ENCODE measurements at regions not wholly inside any gene's neighbourhood (a gene's known extent, or its start where the extent isn't known, plus 50 kb on each side); places are given as distances from the start of the nearest gene placed in this dataset.

- peaks cover 6% of the 10 kb centered on the region for H3K36me3 Mint-ChIP-seq
- CTCF ChIA-PET, result no interaction called here
- H3K4me1 Mint-ChIP-seq, result peaks cover 24% of the 10 kb centered on the region
- H3K4me3 Mint-ChIP-seq, result no peak overlapping the region
- H3K27me3 Mint-ChIP-seq (ENCODE audit: low read depth), result no peaks in the 10 kb centered on the region
- ATAC-seq, result no peak
- peaks cover 7% of the 10 kb centered on the region for H3K9me3 Mint-ChIP-seq
- TF ChIP-seq, protein P1, sequence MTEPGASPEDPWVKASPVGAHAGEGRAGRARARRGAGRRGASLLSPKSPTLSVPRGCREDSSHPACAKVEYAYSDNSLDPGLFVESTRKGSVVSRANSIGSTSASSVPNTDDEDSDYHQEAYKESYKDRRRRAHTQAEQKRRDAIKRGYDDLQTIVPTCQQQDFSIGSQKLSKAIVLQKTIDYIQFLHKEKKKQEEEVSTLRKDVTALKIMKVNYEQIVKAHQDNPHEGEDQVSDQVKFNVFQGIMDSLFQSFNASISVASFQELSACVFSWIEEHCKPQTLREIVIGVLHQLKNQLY (CRISPR knock-in tag; IDR thresholded peaks at IDR 0.05), result no peak
- no peak for TF ChIP-seq SOX15 (CRISPR knock-in tag; IDR thresholded peaks at IDR 0.05)
- no peak for TF ChIP-seq RORB (CRISPR knock-in tag; IDR thresholded peaks at IDR 0.05)
- TF ChIP-seq ZNF138 (CRISPR knock-in tag; conservative IDR thresholded peaks at IDR 0.05), result no peak
- TF ChIP-seq TEAD1 (CRISPR knock-in tag; IDR thresholded peaks at IDR 0.05), result no peak
- TF ChIP-seq ZNF281 (CRISPR knock-in tag; IDR thresholded peaks at IDR 0.05), result no peak
- no peak overlapping the region for H3K27ac Mint-ChIP-seq
- DNase-seq (ENCODE audit: low spot score), result no peak
- POLR2A ChIA-PET, result no interaction called here
These were observed 189.7 kb downstream of the EDN1 start for GRCh38 chr6:12479881-12480280.

DNA sequence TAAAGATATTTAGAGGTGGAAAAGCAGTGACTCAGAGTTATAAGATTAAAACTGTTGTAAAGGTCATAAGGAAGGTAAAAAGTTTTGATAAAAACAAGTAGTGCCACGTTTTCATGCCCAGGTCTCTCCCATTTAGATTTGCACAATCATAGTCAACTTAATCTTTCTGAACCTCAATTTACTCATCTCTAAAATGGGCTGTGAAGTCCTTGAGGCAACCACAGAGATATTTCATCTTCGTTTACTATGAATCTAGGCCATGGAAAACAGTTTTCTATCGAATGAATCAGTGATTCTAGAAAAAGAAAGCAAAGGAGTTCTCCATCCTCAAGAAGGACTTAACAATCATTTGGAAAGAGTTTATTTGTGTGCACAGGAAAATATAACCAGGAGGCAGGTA is 190.2 kb downstream of the EDN1 start:
- H3K4me3 Mint-ChIP-seq, result no peak overlapping the region
- H3K36me3 Mint-ChIP-seq, result peaks cover 6% of the 10 kb centered on the region
- H3K4me1 Mint-ChIP-seq, result peaks cover 24% of the 10 kb centered on the region
- no peak overlapping the region for H3K27ac Mint-ChIP-seq
- POLR2A ChIA-PET, result no interaction called here
- DNase-seq (ENCODE audit: low spot score), result no peak
- H3K9me3 Mint-ChIP-seq, result peaks cover 10% of the 10 kb centered on the region
- no peaks in the 10 kb centered on the region for H3K27me3 Mint-ChIP-seq (ENCODE audit: low read depth)
- ATAC-seq, result no peak
- TF ChIP-seq CBFB (CRISPR knock-in tag; IDR thresholded peaks at IDR 0.05; ENCODE audit: low read depth) (no peak), FOXK1 (CRISPR knock-in tag; IDR thresholded peaks at IDR 0.05) (no peak), TEAD1 (CRISPR knock-in tag; IDR thresholded peaks at IDR 0.05) (no peak), USF2 (CRISPR knock-in tag; IDR thresholded peaks at IDR 0.05) (no peak), TCF7 (CRISPR knock-in tag; IDR thresholded peaks at IDR 0.05; ENCODE audit: low read depth) (no peak), ESRRA (CRISPR knock-in tag; IDR thresholded peaks at IDR 0.05; ENCODE audit: borderline replicate concordance) (no peak)
- TF ChIP-seq, protein P2, sequence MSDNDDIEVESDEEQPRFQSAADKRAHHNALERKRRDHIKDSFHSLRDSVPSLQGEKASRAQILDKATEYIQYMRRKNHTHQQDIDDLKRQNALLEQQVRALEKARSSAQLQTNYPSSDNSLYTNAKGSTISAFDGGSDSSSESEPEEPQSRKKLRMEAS (CRISPR knock-in tag; IDR thresholded peaks at IDR 0.05), result no peak
- TF ChIP-seq, protein P3, sequence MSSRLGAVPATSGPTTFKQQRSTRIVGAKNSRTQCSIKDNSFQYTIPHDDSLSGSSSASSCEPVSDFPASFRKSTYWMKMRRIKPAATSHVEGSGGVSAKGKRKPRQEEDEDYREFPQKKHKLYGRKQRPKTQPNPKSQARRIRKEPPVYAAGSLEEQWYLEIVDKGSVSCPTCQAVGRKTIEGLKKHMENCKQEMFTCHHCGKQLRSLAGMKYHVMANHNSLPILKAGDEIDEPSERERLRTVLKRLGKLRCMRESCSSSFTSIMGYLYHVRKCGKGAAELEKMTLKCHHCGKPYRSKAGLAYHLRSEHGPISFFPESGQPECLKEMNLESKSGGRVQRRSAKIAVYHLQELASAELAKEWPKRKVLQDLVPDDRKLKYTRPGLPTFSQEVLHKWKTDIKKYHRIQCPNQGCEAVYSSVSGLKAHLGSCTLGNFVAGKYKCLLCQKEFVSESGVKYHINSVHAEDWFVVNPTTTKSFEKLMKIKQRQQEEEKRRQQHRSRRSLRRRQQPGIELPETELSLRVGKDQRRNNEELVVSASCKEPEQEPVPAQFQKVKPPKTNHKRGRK (CRISPR knock-in tag; IDR thresholded peaks at IDR 0.05; ENCODE audit: borderline replicate concordance), result no peak
- CTCF ChIA-PET, result interaction anchor here (4.0 kb wide), 1 partner anchor 189 kb away, joined by 38 read pairs; the partner anchor contains the start of gene EDN1

DNA sequence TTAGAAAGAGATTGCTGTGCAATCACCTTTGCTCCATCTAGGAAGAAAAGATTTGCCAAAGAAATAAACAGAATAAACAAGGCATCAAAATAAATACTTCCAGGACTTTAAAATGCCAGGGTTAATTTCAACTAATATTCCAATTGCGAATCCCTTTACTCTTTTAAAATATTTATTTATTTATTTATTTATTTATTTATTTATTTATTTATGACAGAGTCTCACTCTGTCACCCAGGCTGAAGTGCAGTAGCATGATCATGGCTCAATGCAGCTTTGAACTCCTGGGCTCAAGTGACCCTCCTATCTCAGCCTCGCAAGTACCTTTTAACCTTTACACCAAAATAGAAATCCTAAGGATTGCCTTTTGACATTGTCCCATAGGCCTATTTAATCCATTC is 191.1 kb downstream of the EDN1 start:
- Mint-ChIP-seq H3K4me1 (peaks cover 21% of the 10 kb centered on the region), H3K9me3 (peaks cover 8% of the 10 kb centered on the region), H3K27me3 (ENCODE audit: low read depth) (no peaks in the 10 kb centered on the region), H3K27ac (no peak overlapping the region), H3K36me3 (peaks cover 4% of the 10 kb centered on the region), H3K4me3 (no peak overlapping the region)
- DNase-seq (ENCODE audit: low spot score), result no peak
- ATAC-seq, result no peak
- ChIA-PET CTCF (interaction anchor here (0.8 to 4.0 kb wide), 6 partner anchors 13 to 190 kb away, joined by 3 to 38 read pairs (median 6); partner anchors contain the start of gene EDN1), POLR2A (no interaction called here)
- TF ChIP-seq JUN (CRISPR knock-in tag; IDR thresholded peaks at IDR 0.05) (no peak), CBFB (CRISPR knock-in tag; IDR thresholded peaks at IDR 0.05; ENCODE audit: low read depth) (no peak), FOXK1 (CRISPR knock-in tag; IDR thresholded peaks at IDR 0.05) (no peak), TEAD4 (CRISPR knock-in tag; IDR thresholded peaks at IDR 0.05) (no peak), RORB (CRISPR knock-in tag; IDR thresholded peaks at IDR 0.05) (no peak), AFF4 (CRISPR knock-in tag; IDR thresholded peaks at IDR 0.05; ENCODE audit: borderline replicate concordance) (no peak)
